RPMI7951 (cell line): ENCODE measurements at regions not wholly inside any gene's neighbourhood (a gene's known extent, or its start where the extent isn't known, plus 50 kb on each side); places are given as distances from the start of the nearest gene placed in this dataset.
"Not testable (repeated sequence)": the region's sequence is repeated elsewhere in the genome, so short reads cannot be mapped to it uniquely, and the experiment has no call there.

Experiments
- DNase-seq: peaks from one replicate; pipeline ENCODE4 v3.0.0-alpha.2; 2012; ENCODE audit warnings: low read depth

DNA sequence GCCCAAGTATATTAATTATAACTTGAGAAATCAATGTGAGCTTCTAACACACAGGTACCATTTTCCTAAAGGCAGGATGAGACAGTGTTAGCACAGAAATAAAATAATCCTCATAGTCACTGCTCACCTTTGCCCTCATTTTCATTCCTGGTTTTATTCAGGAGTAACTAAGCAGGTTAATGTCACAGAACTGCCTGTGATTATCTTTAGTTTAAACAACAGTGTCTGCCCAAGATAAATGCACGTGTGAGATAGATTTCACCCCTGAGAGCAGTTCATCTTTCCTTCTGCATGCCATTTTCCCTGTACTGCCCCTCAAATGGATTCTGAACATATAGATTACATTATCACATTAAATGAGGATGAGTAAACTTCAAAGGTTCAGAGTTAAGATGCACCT, 250.7 kb downstream of the RMST start:
- no peak for DNase-seq

DNA sequence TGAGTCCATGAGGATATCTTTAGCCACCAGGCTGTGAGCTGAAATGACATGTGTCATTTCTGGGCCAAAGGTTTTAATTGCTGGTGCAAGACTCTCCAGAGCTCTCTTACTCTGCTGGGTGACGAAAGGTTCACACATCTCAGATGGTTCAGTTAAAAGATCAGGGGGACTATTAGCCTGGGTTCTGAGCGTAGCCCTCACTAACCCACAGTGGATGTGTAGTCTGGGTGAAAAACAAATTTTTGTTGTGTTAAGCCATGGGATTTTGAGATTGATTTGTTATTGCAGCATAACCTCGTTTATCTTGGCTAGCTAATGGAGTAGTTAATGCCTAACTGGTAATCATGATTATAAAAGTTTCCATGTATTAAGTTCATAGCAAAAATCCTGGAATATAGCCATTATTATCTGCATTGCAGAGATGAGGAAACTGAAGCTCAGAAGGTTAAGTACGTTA, 251.5 kb downstream of the RMST start:
- no peak for DNase-seq

DNA sequence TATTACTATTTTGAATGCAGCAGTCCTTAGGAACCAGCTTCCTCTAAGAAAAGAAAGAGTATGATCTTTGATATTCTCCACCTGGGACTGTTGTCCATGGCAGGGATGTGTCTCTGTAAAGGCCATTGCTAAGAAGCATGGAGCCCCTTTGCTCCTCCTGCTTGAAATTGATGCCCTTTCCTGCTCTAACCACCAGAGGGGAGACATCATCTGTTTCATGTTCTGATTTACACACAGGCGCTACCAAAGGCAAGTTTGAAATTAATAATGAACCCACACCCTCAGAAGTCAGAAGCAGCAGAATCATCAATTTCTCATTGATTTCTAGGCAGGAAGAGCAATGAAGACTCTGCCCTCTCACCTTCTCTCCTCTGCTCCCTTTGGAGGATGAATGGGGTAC, 253.8 kb downstream of the RMST start:
- DNase-seq = no peak

DNA sequence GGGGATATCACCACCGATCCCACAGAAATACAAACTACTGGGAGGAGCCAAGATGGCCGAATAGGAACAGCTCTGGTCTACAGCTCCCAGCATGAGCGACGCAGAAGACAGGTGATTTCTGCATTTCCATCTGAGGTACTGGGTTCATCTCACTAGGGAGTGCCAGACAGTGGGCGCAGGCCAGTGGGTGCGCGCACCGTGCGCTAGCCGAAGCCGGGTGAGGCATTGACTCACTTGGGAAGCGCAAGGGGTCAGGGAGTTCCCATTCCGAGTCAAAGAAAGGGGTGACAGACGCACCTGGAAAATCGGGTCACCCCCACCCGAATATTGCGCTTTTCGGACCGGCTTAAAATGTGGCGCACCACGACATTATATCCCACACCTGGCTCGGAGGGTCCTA, 261.2 kb downstream of the RMST start:
- not testable (repeated sequence) for DNase-seq

DNA sequence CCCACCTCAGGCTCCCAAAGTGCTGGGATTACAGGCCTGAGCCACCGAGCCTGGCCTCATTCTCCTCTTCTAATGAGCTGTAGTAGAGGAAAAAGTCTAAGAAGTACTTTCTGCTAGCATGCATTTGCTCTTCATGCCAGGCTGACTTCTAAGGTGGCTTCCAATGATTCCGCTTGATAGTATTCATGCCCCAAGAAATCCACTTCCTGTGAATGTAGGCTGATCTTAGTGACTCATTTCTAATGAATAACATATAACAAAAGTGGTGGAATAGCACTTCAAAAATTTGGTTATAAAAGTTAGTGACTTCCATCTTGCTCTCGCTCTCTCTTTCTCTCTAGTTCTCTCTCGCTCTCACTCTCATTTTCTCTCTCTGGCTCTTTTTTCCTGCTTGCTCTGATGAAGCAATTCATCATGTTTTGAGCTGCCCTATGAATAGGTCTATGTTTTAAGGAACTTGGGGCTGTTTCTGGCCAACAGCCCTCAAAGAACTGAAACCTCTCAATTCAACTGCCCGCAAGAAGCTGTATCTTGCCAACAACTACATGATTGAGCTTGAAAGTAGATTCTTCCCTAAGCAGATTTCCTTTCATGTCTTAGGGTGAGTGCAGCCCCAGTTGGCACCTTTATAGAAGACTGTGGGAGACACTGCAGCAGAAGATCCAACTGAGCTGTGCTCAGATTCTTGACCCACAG, 282.9 kb downstream of the RMST start:
- no peak for DNase-seq

DNA sequence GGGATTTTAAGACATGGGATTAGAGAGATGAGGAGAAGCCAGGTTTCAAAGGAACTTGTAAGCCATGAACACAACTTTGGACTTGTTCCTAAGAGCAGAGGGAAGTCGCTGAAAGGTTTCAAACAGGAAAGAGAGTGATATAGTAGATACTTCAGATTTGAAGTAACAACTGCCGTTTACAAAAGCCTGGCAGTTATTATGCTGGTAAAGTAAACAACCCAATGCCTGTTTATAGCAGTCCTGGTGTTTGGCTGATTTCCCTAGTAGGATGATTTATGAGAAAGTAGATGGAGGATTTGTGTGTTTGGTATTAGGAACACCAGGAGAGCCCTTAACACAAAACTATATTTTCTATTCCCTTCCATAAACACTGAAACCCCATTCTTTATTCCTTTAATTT, 285.7 kb downstream of the RMST start:
- DNase-seq = no peak

DNA sequence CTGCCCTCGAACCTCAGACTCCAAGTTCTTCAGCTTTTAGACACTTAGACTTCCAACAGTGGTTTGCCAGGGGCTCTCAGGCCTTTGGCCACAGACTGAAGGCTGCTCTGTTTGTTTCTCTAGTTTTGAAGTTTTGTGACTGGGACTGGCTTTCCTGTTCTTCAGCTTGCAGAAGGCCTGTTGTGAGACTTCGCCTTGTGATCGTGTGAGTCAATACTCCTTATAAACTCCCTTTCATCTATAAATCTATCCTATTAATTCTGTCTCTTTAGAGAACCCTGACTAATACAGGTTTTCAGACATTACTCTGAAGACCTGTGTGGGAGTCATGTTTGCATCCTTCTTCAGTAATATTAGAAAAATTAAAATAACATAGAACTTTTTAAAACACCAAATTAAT, 289.1 kb downstream of the RMST start:
- no peak for DNase-seq

DNA sequence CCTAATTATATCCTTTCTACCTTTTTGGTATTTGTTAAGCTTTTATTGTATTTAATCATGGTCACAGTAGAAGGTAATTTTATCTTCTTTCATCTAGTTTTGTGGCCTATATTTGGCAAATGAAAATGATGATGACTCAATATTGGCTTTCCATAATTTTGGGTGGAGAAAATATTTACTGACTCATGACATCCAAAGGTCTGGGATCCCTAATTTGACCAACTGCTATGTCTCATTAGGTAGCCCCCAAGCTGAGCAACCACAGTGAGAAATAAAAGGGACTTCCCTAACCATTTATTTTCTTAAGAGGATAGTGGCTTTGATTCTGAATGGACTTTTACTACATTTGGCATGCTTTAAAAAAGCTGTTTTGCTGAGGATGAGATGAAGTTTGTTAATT, 289.5 kb downstream of the RMST start:
- DNase-seq = no peak

DNA sequence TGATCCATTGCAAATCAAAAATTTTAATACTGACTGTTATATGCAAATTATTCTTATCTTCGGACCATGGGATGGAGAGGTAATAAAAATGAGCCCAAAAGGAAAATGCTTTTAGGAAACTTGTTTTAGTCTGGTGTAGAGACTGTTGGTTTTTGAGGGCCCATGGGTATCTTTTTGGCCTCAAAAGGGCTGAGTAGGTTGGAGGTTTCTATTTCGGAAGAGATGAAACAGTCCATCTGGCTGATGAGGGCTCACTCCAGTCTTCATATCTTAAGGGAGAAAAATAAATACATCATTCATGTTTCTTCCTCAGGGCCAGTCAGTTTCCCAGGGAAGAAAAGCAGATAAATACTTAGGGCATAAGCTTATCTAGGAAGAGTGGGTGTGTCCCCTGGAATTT, 290.7 kb downstream of the RMST start:
- DNase-seq = no peak

DNA sequence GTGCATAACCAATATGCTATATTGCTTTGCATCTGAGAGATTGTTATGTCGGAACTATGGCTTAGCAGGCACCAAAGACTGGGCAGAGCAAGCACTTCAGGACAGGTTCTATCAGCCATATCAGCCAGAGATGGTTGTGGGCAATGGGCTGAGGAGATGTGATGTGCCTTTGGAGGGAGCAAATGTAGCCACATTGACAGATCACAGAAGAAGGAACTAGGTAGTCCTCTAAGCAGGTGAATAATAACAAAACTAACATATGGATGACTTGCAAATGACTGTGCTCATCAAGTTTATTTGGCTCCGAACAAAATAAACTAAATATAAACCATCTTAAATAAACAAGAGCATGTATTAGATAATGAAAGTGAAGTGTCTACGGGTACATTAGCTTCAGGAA, 291.7 kb downstream of the RMST start:
- no peak for DNase-seq

DNA sequence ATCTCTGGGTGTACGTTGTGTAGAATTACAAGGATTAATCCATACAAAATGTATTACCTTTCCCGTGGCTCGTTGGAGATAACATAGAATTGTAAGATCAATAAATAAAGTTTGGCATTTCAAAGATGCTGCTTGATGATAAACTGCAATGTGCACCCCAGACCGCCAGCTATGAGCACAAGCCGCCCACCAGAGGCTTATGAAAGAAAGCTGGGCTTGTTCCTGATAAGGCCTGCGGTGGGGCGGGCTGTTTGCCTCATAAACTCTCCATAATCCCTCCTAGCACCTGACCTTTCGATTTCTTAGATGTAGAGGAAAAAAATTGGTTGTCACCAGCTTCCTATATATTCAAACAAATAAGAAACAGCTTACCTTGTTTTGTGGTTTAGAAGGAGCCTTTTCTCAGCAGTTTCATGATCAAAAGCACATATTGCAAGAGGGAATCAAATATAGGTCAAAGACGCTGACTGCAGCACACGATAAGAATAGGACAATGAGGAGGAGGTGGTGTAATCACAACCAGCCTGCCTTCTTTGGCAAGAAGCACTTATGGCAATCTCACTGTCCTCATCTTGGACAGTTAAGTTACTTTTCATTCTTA, 293.6 kb downstream of the RMST start:
- DNase-seq = no peak

DNA sequence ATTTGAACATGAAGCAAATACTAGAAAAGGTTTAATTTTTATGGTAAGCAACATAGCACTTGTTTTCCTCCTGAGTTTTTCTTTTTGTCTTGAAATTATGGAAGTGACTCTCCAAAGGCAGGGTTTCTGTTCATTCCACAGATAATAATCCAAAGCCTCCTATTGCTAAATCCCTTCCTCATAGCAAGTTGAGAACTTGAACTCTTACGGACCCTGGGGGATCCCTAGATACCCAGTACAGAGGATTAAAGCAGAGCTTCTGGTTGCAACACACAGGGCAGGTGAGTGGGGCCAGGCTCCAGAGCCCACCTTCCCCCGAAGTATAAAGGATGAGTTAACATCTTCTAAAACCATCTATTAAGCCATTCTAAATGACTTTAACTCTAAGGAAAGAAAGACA, 294.1 kb downstream of the RMST start:
- no peak for DNase-seq

DNA sequence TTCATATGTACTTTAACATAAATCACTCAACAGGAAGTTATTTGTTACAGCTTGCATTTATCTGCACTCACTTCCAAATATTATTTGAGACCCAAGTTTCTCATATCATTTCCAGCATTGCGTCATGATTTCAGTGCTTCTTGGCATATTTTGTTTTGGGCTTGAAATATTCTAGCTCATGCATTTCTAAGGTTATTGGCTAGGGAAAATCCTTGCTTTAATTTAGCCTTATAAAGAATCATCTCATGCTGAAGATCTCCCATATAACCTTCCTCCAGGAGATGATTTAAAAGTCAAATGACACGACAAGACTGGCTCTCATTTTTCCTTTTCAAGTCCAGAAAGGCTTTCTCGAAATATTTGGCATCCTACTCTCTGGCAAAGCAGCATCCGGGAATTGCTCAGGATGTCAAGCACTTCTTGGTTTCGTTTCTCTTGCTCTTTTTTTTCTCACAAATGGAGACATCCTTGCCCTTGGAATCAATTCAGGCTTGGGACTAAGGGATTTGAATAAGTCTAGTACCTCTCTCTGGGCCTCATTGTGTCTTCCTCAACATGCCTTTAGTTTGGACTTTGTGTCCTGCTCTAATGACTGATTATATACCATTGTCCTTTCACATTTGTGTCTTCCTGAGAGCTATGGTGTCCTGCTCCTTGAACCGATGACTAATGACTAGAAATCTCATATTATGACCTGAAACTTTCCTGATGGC, 295.0 kb downstream of the RMST start:
- no peak for DNase-seq

DNA sequence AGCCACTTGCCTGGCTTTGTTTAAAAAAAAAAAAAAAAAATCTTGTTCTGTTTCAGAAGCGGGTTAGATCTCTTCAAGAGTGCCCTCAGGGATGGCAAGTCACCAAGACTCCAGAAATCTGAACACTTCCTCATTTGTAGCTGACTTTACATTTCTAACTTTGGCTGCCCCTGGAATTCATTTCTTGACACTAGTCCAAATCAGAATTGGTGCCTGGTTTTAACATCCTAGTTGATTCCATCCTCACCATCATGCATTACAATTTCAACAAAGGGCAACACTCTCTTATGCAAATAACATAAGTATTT, 295.5 kb downstream of the RMST start:
- no peak for DNase-seq

DNA sequence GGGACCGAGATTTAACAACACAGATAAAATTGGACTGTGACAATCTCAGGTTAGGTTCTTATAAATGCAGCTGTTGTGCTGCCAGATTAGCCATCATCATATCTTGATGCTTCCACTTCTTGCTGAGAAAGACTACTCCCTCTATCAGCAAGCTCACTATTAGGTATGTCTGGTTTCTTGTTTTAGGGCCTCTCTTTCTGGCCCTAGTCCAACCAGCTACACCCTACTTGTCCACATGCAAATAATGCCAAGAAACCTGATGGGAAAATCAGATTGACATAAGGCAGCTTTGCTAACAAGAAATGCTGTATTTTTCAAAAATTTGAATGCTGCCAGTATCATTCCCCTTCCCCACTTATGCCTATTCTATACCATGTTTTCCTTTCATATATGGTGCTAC, 296.0 kb downstream of the RMST start:
- no peak for DNase-seq

DNA sequence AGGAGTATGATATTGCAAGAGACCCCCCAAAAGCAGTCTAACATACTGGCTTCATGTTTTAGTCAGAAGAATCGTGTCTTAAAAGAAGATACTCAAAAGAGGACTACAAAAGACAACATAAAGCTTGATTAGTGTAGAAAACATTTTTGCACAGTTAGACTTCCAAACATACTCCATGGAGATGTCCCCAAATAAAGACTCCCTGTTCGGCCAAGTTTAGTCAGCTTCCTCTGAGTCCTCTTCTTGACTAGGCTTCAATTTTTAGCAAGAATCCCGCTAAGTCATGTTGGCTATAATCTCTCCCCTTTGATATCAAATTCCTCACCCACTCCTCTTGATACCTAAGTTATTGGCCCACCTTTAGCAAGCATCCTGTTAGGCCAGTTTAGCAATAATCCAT, 298.0 kb downstream of the RMST start:
- no peak for DNase-seq

DNA sequence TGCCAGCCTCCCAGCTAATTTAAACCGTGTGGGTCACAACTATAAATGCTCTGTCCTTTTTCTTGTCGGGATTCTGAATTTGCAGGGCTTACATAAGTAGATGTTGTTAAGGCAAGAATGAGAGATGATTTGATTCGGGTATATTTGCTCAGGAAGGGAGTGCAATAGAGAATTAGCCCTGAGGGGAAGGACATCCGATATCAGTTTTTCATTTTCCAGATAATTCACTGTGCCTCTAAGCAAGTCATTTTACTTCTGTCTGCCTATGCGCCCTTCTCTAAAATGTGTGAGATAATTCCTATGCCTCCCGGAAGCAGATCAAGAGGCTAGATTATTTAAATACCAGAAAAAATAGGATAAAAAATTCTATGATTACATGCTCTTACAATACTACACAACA, 300.5 kb downstream of the RMST start:
- no peak for DNase-seq

DNA sequence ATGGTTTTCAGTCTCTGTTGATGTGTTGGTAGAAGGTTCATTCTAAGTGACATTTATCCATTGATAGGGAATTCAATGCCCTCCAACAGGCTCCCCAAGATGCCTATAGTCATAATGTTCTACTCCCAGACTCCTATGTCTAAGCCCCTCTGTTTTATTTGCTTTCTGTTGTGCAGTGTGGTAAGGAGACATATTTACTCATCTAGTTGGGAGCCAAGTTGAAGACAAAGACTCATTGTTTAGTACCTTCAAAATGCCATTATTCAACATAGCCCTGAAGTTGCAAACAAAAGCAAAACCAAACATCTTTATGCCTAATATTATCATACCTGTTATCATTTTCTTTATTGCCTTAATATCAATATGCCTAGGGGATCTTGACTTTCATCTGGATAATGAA, 302.1 kb downstream of the RMST start:
- DNase-seq = no peak

DNA sequence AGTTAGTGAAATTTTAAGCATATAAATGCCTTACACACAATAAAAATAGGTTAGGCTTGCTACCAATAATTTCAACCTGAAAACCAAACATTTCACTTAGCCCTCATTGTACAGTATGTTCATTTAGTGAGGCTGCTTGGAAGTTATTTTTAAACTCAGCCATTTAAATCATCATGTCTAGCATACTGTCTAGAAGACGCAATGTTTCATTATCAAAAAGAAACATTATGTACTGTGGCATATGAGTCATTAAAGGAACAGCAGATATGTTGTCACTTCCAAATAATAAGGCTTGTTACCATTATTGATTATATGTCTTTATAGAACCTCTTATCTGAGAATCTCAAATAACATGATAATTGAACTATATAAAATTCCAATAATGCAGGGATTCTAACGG, 304.7 kb downstream of the RMST start:
- no peak for DNase-seq

DNA sequence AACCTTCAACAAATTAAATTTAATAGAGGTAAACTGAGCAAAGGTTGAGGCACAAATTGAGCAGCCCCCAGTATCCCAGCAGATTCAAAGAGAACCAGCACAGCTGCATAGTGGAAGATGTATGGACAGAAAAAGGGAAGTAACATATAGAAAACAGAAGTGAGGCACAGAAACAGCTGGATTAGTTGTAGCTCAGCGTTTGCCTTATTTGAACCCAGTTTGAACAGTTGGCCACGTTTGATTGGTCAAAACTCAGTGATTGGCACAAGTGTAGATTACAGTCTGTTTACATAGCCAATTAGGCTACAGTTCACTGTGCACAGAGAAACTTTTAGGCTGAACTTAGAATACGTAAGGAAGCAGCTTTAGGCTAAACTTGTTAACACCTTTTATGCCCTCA, 315.5 kb downstream of the RMST start:
- DNase-seq = no peak

DNA sequence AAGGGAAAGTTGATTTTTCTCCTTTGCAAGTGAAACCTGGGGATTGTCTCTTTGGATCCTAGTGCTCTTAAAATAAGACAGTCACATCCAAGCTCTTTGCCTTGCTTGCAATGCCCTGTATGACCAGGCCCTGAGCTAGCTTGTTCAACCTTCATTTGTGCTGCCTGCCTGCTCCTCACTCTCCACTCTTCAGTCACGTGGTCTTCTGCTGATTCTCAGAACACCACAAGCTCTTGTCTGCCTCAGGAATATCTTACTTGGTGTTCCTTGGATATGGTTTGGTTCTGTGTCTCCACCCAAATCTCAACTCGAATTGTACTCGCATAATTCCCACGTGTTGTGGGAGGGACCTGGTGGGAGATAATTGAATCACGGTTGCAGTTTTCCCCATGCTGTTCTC, 318.7 kb downstream of the RMST start:
- DNase-seq = no peak

DNA sequence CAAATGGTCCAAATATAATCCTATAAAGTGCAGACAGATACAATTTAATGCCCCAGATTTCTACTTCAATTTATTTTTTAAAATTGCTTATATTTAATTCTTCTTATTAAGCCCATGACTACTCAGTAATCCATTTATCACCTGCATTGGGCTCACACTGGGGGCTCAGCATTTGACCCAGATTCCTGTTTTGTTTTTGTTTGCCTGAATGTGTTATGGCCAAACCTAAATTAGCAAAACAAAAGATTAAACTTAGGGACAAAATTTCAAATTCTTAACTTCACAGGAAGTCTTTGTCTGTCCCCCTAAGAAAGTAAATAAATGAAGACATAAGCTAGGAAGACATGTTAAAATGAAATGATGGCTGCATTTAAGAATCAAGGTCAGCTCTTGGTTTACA, 322.3 kb downstream of the RMST start:
- no peak for DNase-seq

DNA sequence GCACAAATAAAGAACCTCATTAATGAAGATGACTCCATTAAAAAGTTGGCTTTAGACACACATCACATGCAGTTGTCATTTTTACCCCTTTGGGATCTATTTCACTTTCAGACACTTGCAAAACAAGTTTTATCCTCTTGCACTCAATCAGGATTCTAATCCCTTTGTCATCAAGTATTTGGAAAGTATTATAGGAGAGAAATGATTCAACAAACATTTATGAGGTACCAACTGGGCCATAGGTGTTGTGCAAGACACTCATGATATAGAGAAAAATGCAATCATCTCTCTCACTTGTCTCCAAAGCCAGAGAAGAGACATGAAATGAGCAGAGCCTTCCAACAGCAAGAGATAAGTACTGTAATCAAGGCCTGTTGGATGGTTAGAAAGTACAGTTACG, 327.7 kb downstream of the RMST start:
- no peak for DNase-seq

DNA sequence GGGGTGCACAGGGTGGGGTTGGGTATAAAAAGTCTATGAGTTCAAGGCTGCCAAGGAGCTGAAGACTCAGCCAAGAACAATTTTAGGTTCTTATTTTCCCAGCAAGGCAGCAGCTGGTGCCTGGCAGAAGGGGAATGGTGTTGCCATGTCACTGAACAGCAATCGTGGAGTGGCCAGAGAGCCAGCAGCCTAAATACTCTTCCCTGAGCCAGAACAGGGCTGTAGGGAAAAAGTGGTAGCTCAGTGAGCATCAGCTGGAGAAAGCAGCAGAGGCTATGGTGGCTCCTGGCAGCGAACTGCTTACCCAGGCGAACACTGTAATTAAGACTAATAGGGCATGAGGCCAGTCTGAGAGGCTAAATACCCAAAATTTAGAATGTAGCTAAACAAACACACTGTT, 334.9 kb downstream of the RMST start:
- no peak for DNase-seq
